ENCODE measurements at regions not wholly inside any gene's neighbourhood (a gene's known extent, or its start where the extent isn't known, plus 50 kb on each side); places are given as distances from the start of the nearest gene placed in this dataset.
A peak's percentile ranks its signal among the peaks of the same experiment; 100 is the strongest.

DNA sequence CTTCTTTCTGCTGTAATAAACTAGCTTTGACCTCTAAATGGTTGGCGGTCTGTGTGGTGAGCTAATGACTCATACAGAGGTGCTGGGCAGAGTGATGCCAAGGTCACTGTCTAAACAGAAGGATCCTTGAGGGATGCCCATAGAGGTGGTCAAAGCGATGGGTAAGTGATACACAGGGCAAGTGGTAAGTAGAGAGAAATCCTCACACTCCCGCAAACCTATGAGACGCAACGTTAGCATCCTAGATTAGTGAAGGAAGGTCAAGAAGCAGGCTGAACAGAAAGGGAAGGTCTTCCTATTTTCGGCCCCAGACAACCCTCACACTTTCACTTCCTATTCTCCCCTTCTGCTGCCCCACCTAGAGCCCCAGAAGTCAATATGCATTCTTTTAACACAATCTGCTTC, 65.6 kb upstream of the SESN3 start:
- intact Hi-C loops (cut with DNase I; ENCODE audit: low total_unique reads) = no loop called here
- Histone ChIP-seq H3K27me3 (replicated peaks in 1 of 7) (no peaks in the 10 kb centered on the region), H3K9me3 (no peaks in the 10 kb centered on the region), H3K36me3 (no peaks in the 10 kb centered on the region), H3K4me1 (peaks cover 16 to 52% (median 25%) of the 10 kb centered on the region in 6 donors), H3K4me3 (peak overlapping the region in 1 of 8 donors; percentile 22), H3K27ac (peak overlapping the region; percentile 8 to 79 (median 52))
- WGBS, 5 donors = 45 to 53% (median 51%) methylated on average over 6 of the region's 6 CpGs
- DNase-seq = no peak
- TF ChIP-seq POLR2A (IDR thresholded peaks at IDR 0.05) (no peak), POLR2AphosphoS5 (IDR thresholded peaks at IDR 0.05) (no peak)
- TF ChIP-seq, protein P1, sequence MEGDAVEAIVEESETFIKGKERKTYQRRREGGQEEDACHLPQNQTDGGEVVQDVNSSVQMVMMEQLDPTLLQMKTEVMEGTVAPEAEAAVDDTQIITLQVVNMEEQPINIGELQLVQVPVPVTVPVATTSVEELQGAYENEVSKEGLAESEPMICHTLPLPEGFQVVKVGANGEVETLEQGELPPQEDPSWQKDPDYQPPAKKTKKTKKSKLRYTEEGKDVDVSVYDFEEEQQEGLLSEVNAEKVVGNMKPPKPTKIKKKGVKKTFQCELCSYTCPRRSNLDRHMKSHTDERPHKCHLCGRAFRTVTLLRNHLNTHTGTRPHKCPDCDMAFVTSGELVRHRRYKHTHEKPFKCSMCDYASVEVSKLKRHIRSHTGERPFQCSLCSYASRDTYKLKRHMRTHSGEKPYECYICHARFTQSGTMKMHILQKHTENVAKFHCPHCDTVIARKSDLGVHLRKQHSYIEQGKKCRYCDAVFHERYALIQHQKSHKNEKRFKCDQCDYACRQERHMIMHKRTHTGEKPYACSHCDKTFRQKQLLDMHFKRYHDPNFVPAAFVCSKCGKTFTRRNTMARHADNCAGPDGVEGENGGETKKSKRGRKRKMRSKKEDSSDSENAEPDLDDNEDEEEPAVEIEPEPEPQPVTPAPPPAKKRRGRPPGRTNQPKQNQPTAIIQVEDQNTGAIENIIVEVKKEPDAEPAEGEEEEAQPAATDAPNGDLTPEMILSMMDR (IDR thresholded peaks at IDR 0.05 in 8 of 11, conservative IDR thresholded peaks at IDR 0.05 in 3 of 11) = no peak

DNA sequence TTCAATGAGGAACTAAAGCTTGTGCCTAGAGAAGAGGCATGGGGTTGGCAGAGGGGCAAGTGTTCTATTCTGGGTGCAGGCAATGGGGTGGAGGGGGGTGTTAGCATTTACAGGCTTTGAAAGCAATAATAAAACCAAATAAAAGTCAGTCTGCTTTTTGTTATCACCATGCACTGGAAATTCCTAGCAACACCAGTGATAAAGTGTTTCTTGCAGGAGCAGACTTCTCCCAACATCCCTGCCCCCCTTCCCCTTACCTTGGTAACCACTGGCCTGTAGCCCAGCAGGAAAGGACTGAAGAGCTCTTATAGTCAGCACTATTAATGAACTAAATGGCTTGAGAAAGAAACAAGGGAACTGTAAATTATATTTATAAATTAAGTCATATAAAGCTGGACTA, 65.2 kb upstream of the SESN3 start:
- Histone ChIP-seq H3K36me3 (no peaks in the 10 kb centered on the region), H3K27me3 (replicated peaks in 1 of 7) (no peaks in the 10 kb centered on the region), H3K4me3 (no peak overlapping the region), H3K9me3 (no peaks in the 10 kb centered on the region), H3K27ac (peak overlapping the region; percentile 8 to 79 (median 52)), H3K4me1 (peaks cover 16 to 52% (median 25%) of the 10 kb centered on the region in 6 donors)
- intact Hi-C loops (cut with DNase I; ENCODE audit: low total_unique reads) = no loop called here
- no peak for TF ChIP-seq POLR2AphosphoS5 (IDR thresholded peaks at IDR 0.05)
- TF ChIP-seq, protein P1 (IDR thresholded peaks at IDR 0.05 in 8 of 11, conservative IDR thresholded peaks at IDR 0.05 in 3 of 11) = no peak
- no peak for DNase-seq

DNA sequence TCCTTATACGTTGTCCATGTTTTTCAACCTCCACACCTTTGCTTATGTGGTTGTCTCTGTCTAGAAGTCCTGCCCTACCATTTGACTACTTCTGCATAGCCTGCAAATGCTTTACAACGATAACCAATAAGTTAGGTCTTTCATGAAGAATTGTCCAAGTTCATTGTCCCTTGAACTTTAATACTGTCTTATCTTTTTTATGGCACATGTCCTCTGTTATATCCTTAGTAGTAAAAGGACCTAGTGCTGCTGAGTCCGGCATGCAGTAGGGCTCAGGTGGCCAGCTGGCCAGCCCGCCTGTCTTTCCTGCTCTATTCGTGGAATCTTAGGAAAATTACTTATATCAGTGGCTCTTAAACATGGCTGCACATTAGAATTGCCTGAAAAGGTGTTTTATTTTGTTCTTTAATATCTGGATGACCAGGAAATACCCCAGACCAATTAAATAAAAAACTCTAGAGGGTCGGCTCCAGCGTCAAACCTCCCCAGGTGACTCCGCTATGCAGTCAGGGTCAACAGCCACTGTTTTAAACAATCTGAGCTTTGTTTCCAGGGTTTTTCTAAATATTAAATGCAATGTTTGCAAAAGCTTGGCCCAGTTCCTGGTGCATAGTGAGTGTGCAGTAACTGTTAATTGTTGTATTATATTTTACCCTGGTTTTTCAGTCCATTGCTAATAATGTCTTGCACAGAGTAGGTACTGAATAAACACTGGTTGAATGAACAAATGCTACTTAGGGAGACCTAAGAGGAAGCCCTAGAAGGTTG, 64.6 kb upstream of the SESN3 start:
- H3K4me3 ChIP-seq = no peak overlapping the region
- DNase-seq = no peak
- 81 to 91% (median 87%) methylated on average over 8 of the region's 8 CpGs for WGBS, 5 donors
- no peaks in the 10 kb centered on the region for H3K36me3 ChIP-seq
- TF ChIP-seq, protein P1 (IDR thresholded peaks at IDR 0.05 in 8 of 11, conservative IDR thresholded peaks at IDR 0.05 in 3 of 11) = no peak
- TF ChIP-seq POLR2A (IDR thresholded peaks at IDR 0.05) = no peak
- no peak for TF ChIP-seq POLR2AphosphoS5 (IDR thresholded peaks at IDR 0.05)
- no peaks in the 10 kb centered on the region for H3K27me3 ChIP-seq (replicated peaks in 1 of 7)
- peak overlapping the region in 5 of 8 donors; percentile 41 to 79 (median 64) for H3K27ac ChIP-seq
- peaks cover 16 to 52% (median 25%) of the 10 kb centered on the region in 6 donors for H3K4me1 ChIP-seq
- intact Hi-C loops (cut with DNase I; ENCODE audit: low total_unique reads) = no loop called here
- no peaks in the 10 kb centered on the region for H3K9me3 ChIP-seq

DNA sequence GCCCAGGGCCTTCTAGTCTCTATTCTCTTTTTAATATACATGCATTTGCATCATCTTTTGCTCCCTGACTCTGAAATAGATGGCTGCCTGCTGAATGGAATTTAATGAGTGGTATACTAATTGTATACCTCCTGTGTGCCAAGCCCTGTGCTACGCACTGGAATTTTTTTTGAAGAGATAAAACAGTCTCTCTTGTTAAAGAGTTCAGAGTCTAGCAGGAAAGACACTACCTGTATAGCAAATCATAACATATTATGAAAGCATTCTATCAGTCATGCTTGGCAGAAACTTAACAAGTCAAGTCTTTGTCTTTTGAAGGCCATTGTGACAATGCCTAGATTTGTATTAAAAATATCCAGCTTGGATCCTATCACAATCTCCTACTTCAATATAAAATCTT, 63.7 kb upstream of the SESN3 start:
- peak overlapping the region in 1 of 8 donors; percentile 79 for H3K27ac ChIP-seq
- DNase-seq = no peak
- 83 to 94% (median 90%) methylated on average over 1 of the region's 1 CpG for WGBS, 5 donors
- H3K27me3 ChIP-seq (replicated peaks in 1 of 7) = no peaks in the 10 kb centered on the region
- H3K4me1 ChIP-seq = peaks cover 16 to 52% (median 25%) of the 10 kb centered on the region in 6 donors
- TF ChIP-seq, protein P1 (IDR thresholded peaks at IDR 0.05 in 8 of 11, conservative IDR thresholded peaks at IDR 0.05 in 3 of 11) = no peak
- TF ChIP-seq POLR2AphosphoS5 (IDR thresholded peaks at IDR 0.05) = no peak
- no peak for TF ChIP-seq POLR2A (IDR thresholded peaks at IDR 0.05)
- intact Hi-C loops (cut with DNase I; ENCODE audit: low total_unique reads) = no loop called here
- no peaks in the 10 kb centered on the region for H3K36me3 ChIP-seq
- H3K4me3 ChIP-seq = no peak overlapping the region
- H3K9me3 ChIP-seq = no peaks in the 10 kb centered on the region

Measured in spleen (tissue), 11 donors.